GM20000 (cell line): ENCODE measurements at regions not wholly inside any gene's neighbourhood (a gene's known extent, or its start where the extent isn't known, plus 50 kb on each side); places are given as distances from the start of the nearest gene placed in this dataset.

Experiments used
- DNase-seq: peaks from one replicate; pipeline ENCODE4 v3.0.0; 2012; ENCODE audit warnings: low spot score
- CTCF ChIP-seq: IDR thresholded peaks from 2 replicates; pipeline ENCODE4 v1.5.1; 2012; ENCODE audit warnings: mild to moderate bottlenecking, control low read depth; ENCODE audit errors: extremely low read depth, missing control alignments

- no peak for TF ChIP-seq CTCF
- DNase-seq = no peak
These were observed 53.9 kb downstream of the BARX1 start for GRCh38 chr9:93900971-93901861.

- DNase-seq = no peak
These were observed 54.7 kb downstream of the BARX1 start for GRCh38 chr9:93900436-93900819.

GRCh38 chr9:93899609-93900435, 55.3 kb downstream of the BARX1 start:
- TF ChIP-seq CTCF = no peak
- DNase-seq = no peak

More at GRCh38 chr9:93900436-93900819, 54.7 kb downstream of the BARX1 start:
- no peak for TF ChIP-seq CTCF

GRCh38 chr9:93898502-93899426, 56.4 kb downstream of the BARX1 start:
- TF ChIP-seq CTCF = no peak
- DNase-seq = no peak

GRCh38 chr9:93898026-93898425, 57.1 kb downstream of the BARX1 start:
- TF ChIP-seq CTCF = no peak
- no peak for DNase-seq

- no peak for DNase-seq
- TF ChIP-seq CTCF = no peak
These were observed 57.8 kb downstream of the BARX1 start for GRCh38 chr9:93897075-93897970.
